GM19463 (cell line): ENCODE measurements at regions not wholly inside any gene's neighbourhood (a gene's known extent, or its start where the extent isn't known, plus 50 kb on each side); places are given as distances from the start of the nearest gene placed in this dataset.
"Not testable (repeated sequence)": the region's sequence is repeated elsewhere in the genome, so short reads cannot be mapped to it uniquely, and the experiment has no call there.

Experiments
- ATAC-seq: cut with Tn5 transposase; IDR thresholded peaks from one replicate; pipeline ENCODE4 v1.9.1; 2021; ENCODE audit warnings: mild to moderate bottlenecking, moderate library complexity; ENCODE audit not compliant: unreplicated experiment

DNA sequence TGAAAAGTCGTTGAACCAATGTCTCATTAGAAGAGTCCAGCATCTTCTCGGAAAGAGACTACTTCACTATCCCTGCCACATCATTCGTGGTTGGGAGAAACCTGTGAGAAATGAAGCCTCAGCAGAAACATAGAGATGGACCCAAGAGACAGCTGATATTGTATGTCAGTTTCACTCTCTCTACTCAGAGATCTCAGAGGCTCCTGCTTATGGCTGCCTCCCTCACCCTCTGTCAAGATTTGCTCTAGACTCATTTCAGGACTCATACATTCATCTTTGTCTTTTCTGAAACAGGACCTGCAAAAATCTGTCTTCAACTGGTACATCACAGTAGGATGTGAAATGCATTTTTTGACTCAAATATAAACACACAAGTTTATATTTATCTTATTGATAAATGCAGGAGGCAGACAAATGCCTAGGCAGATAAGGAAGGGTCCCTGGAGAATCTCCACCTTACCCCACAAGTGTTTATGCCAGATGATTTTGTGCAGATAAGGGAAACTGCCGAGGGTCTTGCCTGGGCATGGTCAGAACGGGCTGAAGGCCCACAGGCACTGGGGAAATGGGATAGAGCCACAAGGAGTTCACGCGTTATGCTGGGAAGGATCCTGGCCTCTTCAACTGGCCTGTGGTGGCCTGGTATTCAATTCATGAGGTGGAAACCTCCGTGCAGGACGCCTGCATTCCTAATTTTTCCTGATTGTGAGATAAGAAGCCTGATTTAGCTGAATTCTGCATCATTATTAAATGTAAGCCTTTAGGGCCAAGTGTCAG lies 1834.0 kb upstream of the PCDH20 start:
- ATAC-seq: no peak

DNA sequence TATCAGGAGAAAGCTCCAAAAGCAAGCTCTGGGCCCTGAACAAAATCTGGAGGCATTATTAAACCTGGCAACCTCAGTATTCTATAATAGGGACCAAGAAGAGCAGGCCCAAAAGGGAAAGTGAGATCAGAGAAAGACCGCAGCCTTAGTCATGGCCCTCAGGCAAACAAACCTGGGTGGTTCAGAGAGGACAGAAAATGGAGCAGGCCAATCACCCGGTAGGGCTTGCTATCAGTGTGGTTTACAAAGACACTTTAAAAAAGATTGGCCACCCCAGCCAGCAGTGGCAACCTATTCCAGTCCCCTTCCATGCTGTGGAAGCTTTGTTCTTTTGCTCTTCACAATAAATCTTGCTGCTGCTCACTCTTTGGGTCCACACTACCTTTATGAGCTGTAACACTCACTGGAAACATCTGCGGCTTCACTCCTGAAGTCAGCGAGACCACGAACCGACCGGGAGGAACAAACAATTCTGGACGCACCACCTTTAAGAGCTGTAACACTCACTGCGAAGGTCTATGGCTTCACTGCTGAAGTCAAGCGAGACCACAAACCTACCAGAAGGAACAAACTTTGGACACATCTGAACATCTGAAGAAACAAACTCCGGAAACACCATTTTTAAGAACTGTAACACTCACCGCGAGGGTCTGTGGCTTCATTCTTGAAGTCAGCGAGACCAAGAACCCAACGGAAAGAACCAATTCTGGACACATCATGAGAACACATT lies 1821.2 kb upstream of the PCDH20 start:
- ATAC-seq: not testable (repeated sequence)

DNA sequence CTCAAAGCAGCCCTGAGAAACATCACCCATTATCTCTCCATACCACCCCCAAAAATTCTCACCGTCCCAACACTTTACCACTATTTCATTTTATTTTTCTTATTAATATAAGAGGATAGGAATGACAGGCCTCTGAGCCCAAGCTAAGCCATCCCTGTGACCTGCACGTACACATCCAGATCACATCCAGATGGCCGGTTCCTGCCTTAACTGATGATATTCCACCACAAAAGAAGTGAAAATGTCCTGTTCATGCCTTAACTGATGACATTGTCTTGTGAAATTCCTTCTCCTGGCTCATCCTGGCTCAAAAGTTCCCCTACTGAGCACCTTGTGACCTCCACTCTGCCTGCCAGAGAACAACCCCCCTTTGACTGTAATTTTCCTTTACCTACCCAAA lies 1802.9 kb upstream of the PCDH20 start:
- not testable (repeated sequence) for ATAC-seq

DNA sequence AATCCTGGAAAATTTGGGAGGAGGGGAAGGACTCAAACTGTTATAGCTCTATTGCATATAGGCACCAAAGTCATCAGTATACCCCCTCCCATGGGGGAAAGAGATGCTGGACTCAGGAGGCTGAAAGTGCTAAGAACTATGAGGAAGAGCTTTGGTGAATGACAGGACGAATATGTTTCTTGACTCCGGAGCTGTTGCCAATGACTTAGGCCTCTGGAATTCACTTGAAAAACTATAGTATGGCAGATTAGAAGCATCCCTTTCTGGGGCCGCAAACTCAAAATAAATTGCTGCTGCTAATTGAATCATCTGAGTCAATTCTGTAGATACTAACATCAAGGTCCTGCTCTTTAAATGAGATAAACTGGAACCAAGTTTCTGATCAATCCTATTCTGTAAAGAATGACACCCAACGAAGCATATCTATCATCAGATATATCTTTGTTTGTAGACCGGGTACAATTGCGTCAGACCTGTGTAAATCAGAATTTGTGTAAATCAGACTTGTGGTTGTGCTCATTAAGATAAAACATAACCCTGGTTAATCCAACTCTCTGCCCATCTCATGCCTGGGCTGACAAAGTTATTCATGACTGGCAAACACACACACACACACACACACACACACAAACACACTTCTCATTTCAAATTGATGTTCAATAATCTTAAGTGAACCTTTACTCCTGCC lies 1793.8 kb upstream of the PCDH20 start:
- no peak for ATAC-seq

DNA sequence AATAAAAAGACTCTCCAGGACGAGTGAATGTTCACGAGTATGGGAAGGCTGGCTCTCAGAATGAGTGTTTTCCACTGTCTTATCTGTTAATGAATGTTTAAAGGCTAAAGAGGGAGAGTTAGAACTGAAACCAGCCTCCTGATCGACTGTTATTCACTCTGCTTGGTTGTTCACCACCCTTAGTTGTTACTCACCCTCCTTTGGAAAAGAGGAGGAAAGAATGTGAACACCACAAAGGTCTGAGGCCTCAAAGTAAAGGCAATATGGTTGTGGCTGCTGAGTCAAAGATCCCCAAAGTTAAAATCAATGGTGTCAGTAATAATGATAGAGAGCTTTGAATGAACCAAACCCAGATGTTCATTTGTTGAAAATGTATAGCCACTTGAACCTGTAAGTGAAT lies 1793.2 kb upstream of the PCDH20 start:
- no peak for ATAC-seq

DNA sequence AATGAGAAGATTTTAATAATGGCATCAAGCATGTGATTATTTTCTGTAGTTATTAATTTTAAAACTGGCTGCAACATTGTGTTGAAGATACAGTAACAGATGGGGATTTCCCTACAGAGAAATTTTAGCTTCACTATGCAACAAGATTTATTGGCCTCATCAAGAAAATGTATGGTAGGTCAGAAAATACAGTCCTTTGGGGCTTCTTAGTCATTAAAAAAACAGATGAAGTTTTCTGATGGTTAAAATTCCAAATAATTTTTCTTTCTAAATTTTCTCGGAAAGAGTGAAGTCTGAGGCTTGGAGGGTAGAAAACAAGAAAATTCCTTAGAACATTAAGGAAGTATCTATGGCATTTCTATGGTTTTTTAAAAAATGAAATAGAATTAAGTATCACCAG lies 1790.8 kb upstream of the PCDH20 start:
- no peak for ATAC-seq

DNA sequence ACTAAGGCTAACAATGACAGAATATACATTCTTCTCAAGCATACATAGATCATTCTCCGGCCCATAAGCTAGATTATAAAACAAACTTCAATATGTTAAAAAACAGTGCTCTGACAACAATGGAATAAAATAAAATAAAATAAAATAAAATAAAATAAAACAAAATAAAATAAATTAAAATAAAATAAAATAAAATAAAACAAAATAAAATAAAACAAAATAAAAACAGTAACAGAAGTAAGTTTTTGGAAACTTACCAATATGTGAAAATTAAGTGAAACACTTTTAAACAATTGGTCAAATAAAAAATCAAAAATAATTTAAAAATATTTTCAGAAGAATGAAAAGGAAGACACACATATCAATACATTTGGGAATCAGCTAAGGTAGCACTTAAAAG lies 1785.8 kb upstream of the PCDH20 start:
- no peak for ATAC-seq

DNA sequence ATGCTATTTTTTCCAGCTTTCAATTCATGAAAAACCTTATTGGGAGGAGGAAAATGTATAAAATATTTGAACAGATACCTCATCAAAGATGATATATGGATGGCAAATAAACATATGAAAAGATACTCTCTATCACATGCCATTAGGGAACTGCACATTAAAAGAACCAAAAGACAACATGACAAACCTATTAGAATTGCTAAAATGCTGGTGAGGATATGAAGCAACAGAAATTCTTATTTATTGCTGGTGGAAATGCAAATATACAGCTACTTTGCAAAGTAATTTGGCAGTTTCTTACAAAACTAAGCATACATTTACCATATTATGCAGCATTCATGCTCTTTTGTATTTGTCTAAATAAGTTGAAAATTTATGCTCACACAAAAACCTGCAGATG lies 1783.9 kb upstream of the PCDH20 start:
- no peak for ATAC-seq

DNA sequence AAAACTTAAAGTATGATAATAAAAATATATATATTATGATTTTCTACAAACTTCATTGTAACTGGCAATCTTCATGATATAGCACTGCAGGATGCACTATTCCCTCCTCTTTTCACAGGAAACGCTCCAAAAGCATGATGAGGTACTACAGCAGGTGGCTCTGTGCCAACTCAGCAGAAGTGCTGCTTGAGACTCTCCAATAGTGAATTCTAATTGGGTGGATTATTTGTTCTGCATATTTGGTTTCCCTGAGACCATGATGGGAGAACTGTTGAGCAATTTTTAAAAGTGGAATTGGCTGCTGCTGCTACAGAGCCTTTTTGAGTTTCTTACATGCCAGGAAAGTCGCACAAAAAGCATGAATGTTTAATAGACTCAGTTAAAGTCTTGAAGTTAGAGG lies 1782.4 kb upstream of the PCDH20 start:
- no peak for ATAC-seq

DNA sequence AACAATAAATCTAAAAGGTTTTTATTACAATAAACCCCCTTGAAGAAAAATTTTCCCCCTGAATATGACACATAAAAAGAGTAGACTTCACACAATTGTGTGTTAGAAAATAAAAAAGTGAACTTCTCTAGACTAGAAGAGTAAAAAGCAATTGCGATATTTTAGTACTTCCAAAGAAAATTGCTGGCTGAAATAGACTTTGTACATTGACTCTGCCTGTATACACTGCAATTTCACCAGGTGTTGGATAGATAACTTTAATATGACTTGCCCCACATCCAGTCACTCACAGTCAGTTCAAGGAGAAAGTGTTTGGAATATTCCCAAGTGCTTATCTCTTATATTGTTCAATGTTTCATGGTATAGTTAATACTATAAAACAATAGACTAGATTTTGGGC lies 1780.1 kb upstream of the PCDH20 start:
- ATAC-seq: no peak

DNA sequence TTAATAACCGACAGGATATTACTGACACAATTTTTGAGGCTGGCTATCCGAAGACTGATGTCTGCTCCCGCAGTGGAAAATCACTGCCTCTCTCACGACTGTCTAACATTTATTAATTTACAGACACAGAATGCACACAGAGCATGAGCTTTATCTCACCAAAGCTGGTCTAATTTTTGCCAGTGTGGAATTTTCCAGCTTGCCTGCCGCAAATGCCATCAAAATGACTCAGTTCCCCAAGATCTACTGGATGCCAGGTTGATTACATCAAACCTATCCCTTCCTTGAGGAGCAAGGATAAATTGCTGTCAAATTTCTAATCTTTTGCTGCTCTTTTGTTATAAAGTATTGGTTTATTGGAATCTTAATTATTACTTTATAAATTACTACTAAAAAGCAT lies 1775.1 kb upstream of the PCDH20 start:
- no peak for ATAC-seq

DNA sequence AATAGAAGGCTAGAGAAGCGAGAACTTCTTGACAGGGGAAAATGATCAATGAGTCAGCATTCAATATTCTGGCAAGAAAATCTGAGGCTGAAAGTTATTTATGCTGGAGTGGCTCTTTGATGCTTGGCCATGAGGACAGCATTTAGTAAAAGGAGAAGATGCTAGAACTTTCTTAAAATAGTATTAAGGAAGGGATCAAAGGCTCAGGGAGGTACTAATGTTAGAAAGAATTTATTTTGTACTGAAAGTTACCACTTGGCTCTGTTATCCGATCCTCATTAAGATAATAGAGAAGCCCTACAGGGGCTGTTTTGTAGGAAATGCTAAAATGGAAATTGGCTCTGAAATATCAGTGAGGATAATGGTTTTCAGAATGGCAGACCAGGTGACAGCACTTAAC lies 1774.6 kb upstream of the PCDH20 start:
- ATAC-seq: no peak

DNA sequence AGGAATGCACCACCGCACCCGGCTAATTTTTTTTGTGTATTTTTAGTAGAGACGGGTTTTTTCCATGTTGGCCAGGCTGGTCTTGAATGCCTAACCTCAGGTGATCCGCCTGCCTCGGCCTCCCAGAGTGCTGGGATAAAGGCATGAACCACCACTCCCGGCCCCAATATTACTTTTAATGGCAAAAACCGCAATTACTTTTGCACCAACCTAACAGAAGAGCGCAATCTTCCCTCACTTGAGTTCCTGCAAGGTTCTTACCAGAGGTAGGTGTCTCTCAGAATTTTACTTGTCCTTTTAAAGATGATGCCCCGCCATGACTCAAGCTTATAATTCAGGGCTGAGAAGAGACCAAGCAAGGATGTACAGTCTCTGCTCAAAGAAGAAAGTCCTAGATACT lies 1774.1 kb upstream of the PCDH20 start:
- ATAC-seq: no peak

DNA sequence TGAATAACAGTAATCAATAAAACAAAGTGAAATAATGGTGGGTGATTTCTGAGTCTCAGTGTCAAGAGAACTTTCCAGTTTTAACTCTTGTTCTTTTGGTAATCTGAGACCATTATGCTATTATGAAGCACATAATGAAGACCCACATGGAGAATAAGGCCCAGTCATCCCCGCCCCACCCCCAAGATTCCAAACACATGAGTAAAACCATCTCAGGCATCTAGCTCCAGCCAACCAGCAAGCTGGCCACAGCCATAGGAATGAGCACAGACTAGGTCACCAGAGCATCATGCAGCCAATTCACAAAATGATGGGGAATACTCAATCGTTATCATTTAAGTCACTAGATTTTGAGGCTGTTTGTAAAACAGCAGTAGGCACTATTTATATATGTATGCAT lies 1769.0 kb upstream of the PCDH20 start:
- ATAC-seq: no peak

DNA sequence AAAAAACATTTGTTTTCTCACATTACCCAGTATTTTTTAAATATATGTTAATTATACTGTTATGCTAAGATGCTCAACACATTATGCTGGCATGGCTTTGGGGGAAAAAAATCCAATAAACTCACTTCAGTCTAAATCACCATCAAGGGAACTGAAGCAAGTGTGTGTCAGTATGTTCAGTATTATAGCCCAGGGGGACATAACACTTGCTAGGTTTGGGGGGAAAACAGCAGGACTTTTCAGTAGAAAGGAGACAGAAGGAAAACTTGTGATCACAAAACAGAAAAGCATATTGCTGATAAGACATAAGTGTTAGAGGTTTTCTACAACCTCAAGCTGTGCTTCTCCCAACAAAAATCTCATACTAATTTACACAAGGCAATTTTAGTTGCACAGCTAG lies 1759.9 kb upstream of the PCDH20 start:
- no peak for ATAC-seq

DNA sequence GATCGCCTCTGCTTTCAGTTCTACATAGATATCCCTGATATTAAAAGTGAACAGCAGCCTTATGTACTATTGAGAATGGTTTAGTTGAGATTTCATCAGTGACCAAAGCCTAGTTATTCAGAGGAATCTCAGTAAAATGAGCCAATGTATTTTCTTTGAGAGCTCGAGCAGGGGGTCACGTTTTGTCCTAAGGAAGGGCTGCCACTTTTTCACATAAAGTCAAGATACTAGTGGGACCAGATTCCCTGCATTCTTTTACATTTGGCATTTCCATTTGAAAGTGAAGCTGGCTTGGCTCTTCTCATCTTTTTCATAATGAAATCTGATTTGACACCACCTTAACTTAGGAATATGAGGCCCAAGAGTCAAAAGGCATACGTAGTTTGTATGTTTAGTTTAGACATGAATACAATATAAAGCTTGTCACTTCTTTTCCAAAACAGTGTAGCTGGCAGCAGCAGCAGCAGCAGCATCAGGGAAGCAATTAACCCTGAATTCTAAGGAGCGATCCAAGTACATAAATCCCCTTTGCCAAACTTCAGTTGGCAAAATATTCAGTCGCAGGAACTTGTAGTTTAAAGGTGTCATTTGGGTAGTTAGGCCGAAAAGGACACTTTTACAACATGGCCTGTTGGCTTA lies 1752.2 kb upstream of the PCDH20 start:
- no peak for ATAC-seq

DNA sequence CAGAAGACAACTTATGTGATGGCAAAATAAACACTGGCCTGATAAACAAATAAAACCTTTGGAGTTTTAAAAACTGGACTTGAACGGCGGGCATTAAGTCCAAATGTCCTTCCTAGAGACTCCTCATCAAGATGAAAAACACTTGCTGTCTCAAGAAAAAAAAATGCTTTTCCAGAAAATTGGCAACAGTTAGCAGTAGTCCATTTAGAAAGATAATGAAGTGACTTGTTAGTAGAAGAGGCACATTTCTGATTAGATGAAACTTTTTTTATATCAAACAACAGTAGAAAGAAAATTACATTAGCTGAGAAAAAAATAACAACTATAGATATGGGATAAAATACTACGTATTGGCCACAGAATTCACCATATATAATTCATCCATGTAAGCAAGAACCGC lies 1750.7 kb upstream of the PCDH20 start:
- ATAC-seq: no peak

DNA sequence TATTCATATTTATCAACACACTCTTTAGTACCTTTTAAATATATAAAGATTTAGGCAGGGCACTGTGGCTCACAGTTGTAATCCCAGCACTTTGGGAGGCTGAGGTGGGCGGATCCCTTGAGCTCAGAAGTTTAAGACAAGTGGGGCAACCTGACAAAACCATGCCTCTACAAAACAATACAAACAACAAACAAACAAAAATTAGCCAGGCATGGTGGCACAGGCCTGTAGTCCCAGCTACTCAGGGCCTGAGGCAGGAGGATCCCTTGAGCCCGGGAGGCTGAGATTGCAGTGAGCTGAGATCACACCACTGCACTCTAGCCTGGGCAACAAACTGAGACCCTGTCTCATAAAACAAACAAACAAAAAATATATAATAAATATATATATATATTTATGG lies 1748.3 kb upstream of the PCDH20 start:
- ATAC-seq: no peak

DNA sequence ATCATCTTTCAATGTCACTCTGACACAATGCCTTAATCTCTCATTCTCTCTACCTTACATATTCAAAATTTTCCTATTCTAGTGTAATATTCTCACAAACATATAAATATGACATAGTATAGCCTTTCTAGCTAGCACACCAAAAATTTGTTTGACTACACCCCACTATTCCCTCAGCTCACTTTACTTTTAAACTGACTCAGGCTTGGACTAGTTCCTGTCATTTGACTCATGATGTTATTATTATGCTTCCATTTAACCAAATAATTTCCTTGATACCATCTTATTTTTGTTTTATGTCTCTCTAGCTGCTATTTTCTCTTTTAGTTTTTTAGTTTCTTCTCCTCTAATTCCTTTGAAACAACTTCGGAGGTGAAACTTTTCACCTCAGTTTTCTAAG lies 1745.6 kb upstream of the PCDH20 start:
- ATAC-seq: no peak

DNA sequence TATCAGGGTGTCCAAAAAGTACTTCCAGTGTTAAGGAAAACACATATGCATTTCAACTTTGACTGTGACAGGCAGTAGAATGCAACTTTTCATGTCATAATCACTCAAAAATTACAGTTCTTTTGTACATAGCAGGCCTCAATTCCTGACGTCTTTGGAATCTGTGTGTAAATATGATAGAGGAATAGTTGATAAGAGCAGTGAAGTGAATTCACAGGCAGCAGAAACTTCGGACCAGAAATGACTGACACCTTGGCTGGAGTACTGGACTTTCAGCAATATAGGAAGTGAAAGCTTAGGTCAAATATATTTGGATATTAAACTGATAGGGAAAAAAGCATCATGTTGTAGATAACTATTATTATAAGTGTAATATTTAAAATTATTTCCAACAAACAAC lies 1741.2 kb upstream of the PCDH20 start:
- no peak for ATAC-seq

DNA sequence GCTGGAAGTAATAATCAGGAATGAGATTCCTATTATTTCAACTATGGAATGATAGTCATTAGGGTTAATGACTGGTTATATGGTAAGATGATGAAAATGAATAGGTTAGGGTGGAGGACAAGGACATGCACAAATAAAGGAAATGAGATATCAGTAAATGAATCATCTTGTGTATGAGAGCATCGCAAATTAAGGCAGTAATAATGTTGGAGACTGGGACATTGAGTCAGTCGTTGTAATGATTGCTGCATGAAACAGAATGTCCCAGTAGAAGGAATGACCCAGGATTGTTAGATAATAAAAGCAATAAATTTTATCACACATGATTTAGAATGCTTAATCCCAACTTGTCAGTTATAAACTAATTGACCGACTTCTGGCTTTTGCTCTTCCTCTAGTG lies 1733.7 kb upstream of the PCDH20 start:
- ATAC-seq: no peak

DNA sequence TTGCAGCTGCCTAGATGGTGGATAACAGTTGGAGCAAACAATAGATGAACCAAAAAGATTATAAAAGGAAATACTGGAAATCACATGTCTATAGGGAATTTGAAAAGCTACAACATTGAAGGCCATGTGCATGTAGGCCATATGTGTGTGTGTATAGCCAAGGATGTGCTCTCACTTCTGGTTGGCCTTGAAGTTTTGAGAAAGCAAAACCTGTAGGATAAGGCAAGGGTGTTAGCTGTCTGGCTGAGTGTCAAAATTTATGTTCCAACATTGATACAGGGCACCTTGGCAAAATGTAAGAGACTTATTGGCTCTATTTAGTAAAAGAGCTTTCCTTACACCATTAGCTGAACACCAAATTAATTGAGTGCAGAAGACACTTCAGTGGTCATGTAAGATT lies 1723.6 kb upstream of the PCDH20 start:
- no peak for ATAC-seq
